Jurkat, Clone E6-1 (cell line): ENCODE measurements at regions not wholly inside any gene's neighbourhood (a gene's known extent, or its start where the extent isn't known, plus 50 kb on each side); places are given as distances from the start of the nearest gene placed in this dataset.
"Not testable (repeated sequence)": the region's sequence is repeated elsewhere in the genome, so short reads cannot be mapped to it uniquely, and the experiment has no call there.

Experiments
- DNase-seq: peaks from one replicate; pipeline ENCODE4 v3.0.0-alpha.2; 2011; ENCODE audit warnings: low read depth, low spot score
- H3K4me3 ChIP-seq: 2 replicates; pipeline ENCODE4 v1.5.1; 2011; ENCODE audit warnings: mild to moderate bottlenecking, low read length, control low read depth, moderate library complexity

DNA sequence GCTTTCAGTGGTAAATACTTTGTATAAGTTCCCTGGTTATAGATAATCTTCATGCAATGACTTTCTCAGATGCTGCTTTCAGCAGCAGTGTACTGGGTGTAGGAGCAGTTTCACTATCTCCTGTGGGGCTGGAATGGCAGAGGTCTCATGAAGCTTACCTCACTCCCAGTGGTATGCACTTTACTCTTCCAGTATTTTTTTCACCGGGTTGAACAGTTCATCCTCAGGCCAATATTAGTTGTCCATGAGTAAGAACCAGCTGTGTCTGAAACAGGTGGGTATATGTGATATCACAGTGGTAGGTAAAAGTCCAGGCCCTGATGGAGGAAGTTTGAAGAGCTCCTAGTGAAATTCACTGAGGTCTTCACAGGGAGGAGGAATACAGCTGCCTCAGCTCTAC lies 351.5 kb upstream of the EMCN start:
- no peak for DNase-seq
- no peak overlapping the region for H3K4me3 ChIP-seq

DNA sequence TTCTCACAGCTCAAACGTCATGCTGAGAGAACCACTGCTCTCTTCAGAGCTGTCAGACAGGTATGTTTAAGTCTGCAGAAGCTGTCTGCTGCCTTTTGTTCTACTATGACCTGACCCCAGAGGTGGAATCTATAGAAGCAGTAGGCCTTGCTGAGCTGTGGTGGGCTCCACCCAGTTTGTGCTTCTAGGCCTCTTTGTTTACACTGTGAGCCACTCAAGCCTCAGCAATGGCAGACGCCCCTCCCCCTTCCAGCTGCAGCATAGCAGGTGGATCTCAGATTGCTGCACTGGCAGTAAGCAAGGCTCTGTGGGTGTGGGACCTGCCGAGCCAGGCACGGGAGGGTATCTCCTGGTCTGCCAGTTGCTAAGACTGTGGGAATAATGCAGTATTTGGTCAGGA lies 350.5 kb upstream of the EMCN start:
- DNase-seq = peak; percentile 24
- not testable (repeated sequence) for H3K4me3 ChIP-seq

DNA sequence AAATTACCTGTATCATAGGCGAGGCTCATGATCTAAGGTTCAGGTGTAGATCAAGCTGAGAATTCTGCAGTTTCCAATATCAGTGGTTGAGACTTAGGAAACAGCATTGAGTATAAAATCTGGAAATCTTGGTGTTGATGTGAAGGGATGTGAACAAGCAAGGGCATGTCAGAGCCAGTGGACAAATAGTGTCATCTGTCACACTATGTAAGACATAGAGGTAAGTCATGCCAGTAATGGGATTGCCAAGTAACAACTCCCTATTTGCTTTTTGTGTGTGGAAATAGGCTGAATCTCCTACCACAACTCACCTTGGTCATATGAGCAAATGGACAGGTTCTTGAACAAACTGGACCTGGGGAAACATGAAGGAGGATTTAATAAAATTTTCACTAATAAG lies 334.5 kb upstream of the EMCN start:
- no peak overlapping the region for H3K4me3 ChIP-seq
- no peak for DNase-seq

DNA sequence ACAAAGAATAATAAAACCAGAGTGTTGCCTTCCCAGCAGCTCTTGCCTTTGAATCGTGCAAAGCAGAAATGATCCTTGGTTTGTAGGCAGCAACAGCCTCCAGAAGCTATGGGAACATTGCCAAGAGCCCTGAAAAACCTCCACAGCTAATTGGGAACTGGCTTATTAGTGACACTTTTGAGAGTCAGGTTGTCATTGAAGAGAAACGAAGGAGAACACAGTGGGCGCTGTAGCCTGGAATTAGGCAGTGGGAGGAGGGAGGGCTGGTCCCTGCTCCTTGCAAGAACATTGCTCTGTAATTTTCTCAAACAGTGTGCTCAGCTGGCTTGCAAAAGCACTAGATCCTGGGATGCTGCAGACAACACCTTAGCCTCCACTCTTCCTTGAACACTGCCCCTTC lies 331.5 kb upstream of the EMCN start:
- DNase-seq = no peak
- H3K4me3 ChIP-seq = no peak overlapping the region

DNA sequence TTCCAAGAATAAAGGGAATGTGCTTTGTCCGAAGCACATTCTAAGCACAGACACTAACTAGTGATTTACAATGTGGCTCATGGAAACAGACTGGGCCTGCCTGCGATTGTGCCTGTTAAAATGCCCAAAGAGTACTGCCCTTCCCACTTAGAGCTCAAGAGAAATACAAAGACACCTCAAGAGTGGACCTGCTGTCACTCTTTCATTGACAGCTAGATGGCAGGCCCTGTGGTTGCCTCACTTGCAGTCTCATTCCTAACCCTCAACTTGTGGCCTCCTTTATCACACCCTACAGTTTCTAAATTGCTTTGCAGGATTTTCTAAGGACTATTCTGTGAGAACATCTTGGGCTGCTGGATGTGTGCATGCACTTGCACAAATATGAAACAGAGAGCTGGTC lies 331.0 kb upstream of the EMCN start:
- DNase-seq = peak; percentile 16

DNA sequence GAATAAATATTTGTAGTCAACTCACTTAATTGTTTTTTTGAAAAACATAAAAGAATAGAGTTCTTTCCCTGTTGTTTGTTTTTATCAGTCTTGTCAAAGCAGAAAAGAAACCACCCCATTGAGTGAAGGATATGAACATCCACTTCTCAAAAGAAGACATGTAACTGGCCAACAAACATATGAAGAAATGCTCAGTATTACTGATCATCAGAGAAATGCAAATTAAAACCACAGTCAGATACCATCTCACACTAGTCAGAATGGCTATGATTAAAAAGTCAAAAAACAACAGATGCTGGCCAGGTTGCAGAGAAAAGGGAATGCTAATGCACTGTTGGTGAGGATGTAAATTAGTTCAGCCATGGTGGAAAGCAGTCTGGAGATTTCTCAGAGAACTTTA lies 326.1 kb upstream of the EMCN start:
- H3K4me3 ChIP-seq = no peak overlapping the region
- DNase-seq = no peak

More for the DNA sequence above, 331.0 kb upstream of the EMCN start:
- no peak overlapping the region for H3K4me3 ChIP-seq

DNA sequence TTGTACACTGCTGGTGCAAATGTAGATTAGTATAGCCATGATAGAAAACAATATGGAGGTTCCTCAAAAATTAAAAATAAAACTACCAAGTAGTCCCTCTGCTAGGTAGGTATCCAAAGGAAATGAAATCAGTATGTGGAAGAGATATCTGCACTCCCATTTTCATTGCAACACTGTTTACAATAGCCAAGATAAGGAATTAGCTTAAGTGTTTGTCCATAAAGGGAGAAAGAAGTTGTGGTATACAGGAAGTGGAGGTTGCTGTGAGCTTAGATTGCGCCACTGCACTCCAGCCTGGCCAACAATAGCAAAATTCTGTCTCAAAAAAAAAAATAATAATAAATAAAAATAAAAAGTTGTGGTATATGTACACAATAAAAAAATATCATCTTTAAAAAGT lies 325.0 kb upstream of the EMCN start:
- H3K4me3 ChIP-seq = no peak overlapping the region
- no peak for DNase-seq

DNA sequence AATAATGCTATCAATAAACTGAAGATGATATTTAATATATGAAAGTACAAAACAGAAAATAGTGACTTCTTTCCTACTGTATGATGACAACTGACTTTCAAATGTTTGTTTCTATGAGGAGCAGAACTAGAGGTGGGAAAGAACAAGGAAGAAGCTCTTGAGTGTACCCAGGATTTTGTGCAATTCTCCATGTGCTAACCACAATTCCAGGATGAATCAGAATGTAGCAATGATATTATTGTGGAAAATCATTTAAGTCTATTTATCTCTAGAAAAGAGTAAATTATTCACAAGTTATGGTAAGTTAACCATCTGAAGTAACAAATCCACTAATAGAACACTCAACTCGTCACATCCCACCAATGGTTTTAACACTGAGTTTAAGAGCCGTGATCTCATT lies 324.1 kb upstream of the EMCN start:
- no peak overlapping the region for H3K4me3 ChIP-seq
- no peak for DNase-seq

DNA sequence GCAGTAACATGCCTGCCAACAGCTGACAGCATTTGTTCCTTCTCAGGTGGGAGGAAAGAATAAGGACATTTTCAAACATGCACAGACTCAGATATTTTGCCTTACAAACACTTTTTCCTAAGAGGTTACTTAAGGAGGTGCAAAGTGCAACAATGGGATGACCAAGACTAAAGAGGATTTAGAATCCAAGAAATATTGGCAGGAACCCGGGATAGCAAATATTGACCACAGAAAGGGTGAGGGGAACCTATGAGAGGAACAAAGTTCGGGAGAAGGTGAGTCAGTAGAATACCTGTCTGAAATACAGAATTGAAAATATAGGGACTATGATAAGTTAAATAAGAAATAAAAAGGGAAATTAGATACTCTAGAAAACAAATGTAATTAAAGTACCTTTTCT lies 321.9 kb upstream of the EMCN start:
- DNase-seq = no peak
- H3K4me3 ChIP-seq = no peak overlapping the region

DNA sequence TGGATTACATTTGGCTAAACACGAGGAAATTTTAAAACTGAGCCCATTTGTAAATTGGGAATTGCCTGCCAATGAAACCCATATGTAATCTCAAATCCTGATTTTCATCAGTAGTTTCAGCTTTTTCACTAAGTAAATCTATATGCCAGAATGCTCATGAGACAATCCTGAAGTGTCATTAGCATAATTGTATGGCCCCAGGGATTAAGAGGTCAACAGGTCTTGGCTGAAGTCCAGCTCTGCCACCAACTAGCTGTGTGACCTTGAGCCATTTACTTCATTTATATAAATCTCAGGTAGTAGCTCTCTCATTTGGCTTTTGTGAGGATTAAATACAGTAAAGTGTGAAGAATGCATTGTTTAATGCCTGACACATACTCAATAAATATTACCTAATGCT lies 320.5 kb upstream of the EMCN start:
- H3K4me3 ChIP-seq = no peak overlapping the region
- DNase-seq = no peak

DNA sequence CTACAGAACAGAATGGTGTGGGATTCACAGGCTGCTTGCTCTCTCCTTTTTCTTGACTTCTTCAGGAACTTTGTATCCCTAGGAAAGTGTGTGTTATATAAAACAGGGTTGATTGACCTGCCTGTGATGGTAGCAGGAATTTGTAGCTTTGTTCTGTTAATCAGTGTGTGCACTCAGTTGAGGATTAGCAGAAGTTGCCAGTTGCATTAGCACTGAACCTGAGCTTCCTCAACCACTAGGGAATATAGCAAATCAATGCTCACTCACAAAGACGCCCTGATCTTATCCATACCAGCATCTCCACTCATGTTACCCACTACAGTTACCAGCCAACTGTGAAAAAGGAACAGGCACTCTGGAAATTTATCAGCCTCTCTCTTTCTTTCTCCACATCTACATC lies 319.1 kb upstream of the EMCN start:
- no peak for DNase-seq
- no peak overlapping the region for H3K4me3 ChIP-seq

DNA sequence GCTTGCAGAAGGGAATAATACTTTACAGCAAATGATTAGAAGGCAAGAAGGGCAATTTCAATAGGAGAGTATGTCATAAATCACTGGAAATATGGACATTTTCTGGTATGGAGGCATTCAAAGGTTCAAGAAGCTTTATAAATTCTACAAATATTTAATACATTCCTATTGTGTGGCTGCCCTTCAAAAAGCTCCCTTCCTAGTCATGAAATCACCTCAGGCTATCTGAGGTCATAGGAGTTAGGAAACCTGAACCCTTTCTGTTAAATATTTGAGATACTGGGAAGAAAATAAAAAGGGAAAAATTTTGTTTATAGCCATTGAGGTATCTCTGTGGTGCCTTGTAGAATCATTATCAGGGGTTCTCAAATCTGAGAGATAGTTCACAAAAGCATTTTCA lies 316.8 kb upstream of the EMCN start:
- no peak for DNase-seq
- H3K4me3 ChIP-seq = no peak overlapping the region

DNA sequence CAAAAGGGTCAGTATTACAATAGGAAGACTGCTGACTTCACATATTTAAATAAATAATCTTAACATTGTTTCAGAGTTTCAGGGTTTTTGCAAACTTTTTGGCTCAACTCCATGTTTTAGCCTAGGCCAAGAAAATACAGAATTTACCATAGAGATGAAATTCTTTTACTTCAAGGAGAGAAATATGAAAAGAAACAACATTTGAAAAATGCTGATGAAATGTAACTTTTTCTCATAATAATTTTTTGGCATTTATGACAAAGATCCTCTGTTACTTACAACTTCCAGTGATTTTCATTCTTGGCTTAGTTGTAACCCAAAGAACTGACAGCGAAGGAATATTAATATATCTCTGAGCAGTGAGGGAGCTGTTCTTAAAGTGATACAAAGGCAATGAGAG lies 316.1 kb upstream of the EMCN start:
- H3K4me3 ChIP-seq = no peak overlapping the region
- no peak for DNase-seq

DNA sequence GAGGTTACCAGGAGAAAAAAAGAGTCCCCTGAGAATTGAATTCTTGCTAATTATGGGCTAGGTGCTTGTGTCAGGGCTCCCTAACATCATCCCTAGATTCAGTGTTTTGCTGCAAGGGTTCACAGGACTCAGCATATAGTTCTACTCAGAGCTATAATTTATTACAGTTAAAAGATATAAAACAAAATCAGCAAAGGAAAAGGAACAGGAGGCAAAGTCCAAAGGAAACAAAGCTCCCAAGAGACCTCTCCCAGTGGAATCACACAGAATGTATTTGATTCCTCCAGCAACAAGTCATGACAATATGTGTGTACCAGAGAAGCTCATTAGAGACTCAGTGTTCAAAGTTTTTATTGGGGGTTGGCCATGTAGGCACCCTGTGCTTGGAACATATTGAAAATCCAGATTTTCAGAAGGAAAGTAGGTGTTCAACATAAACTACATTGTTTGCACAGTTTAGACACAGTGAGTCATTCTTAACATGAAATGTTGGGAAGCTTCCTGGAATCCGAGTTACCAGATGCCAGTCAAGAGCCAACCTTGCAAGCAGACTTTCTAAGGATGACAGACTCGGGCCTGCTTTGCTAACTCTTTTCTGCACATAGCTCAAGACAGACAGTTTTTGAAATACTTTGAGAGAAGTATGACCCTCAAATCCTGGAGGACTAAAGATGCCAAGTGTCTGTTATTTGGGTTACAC lies 311.3 kb upstream of the EMCN start:
- no peak overlapping the region for H3K4me3 ChIP-seq
- DNase-seq = no peak

DNA sequence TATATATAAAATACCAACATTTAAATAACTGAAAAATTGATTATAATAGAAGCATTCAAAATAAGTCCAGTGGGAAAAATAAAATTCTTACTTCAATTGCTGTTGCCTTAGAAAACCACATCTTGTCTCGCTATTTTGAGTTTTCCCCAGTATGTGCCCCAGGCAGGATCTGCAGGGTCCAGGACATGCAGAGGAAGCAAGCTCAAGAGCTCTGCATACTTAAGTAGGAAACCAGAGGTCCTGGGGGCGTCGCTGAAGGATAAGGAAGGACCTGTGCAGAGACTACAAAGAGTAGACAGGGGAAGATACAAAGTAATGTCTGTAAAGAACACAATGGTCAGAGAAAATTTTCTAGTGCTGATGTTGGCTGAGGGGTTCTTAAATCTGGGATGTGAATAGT lies 310.5 kb upstream of the EMCN start:
- H3K4me3 ChIP-seq = no peak overlapping the region
- DNase-seq = no peak

DNA sequence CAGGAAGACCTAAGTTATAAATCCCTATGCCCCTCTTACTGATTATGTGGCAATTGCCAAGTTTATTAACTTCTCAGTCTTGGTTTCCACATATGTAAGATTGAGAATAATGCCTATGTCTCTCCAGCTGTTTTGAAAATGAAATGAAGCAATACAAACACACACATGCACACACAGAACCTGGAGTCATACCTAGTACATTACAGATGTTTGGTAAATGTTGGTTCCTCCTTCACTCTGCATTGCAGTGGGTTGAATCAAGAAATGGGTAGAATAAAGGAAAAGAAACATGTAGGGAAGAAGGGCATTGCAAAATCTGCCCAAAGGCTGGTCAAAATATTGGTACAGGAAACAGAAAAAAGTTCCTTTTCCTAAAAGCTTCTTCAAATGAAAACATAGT lies 309.9 kb upstream of the EMCN start:
- DNase-seq = no peak
- no peak overlapping the region for H3K4me3 ChIP-seq

DNA sequence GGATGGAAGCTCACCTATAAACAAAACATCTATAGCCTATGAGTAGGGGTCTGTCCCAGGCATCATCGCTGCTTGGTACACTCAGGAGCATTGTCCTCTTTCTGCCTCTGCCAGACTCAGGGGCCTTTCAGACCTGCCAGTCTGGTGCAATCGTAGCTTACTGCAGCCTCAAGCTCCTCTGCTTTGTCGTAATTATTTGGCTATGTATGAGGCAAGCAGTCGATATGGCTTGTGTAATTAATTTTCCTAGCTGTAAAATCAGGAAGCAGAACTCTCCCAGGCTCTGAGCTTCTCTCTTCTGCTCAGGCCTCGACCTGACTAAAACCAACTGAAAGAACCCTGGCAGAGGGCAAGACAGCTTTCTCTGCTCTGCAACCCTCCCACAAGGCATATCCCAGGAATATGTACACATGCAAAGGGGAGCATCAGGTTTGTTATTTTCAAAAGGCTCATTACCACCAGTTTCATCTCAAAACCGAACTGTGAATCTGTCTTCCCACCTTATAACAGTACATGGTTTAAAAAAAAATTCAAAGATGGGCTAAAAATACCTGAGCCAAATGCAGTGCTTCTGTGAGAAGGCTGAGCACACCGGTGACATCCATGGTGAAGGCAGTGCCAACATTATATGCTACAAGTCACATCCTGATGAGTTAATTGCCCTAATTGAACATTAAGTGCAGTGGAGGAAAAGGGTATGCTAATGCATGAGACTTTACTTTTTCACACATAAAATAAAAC lies 309.2 kb upstream of the EMCN start:
- DNase-seq = no peak

DNA sequence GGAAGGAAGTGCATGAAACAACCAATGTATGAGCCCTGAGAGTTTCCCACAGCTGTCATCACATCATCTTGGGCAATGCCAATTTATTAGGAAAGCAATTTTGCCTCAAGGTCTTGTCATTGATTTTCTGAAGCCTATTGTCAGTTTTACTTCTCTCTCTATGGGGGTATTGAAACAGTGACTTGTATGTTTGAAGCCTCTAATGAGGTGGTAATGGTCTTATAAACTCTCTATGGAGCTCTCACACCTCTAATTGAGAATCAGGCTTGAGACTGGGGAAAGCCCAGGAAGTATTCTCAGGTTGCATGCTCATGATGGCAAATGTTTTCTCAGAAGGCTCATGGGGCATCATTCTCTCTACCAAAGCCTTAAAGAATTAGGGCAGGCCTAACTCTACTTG lies 308.2 kb upstream of the EMCN start:
- no peak for DNase-seq
- no peak overlapping the region for H3K4me3 ChIP-seq

More for the DNA sequence above, 309.2 kb upstream of the EMCN start:
- no peak overlapping the region for H3K4me3 ChIP-seq

DNA sequence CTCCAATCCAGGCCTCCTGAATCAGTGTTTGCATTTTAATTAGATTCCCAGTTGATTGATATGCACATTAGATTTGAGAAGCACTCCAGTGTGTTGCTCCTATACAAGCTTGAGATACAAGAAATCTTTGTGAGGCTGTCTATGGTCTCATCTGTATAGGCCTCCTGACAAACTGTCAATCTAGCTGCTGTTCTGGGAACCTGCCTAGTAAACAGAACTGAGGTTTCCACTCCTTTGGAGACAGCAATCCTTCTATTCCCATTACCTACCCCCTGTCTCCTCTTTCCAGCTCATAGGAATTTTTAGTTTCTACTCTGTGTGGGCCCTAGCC lies 306.1 kb upstream of the EMCN start:
- DNase-seq = no peak
- no peak overlapping the region for H3K4me3 ChIP-seq

DNA sequence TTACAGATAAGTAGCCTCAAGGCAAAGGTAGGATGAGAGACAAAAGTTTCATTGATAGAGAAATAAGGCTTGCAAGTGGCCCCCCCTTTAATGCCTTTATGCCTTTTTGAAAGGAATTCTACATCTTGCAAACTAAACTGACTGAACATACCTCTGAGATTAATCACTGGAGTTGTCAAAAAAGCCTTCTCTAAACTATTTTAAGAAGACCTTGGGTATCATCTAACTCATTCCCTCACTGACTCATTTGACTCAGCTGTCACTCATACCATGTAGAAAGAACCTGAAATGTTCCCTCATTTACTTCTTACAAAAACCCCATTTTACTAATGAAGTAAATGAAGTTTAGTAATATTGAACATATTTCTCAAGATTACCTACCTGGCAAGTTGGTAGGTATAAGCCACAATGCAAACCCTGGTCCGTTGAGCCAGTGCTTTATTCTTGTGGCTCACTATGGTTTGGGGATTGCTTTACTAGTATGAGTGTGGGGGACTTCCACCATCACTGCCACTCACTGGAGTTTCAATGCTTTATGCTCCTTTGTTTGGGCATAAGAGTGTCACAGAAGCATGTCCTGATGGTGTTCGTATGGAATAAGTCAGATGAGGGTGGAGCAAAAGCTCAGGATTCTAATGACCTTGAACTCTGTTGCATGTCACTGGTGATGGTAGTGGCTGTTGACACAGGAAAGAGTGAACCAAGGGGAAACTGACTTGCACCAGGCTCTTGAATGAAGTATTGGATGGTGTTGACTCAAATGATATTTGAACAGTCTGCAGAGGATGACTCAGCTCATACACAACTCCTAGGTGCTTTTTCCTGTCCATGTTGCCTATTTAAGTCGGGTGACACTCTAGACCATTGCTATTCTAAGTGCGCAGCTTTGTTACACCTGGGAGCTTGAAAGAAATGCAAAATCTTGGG lies 305.5 kb upstream of the EMCN start:
- no peak overlapping the region for H3K4me3 ChIP-seq
- no peak for DNase-seq
